Common myeloid progenitor, CD34-positive (primary cell): ENCODE measurements at regions not wholly inside any gene's neighbourhood (a gene's known extent, or its start where the extent isn't known, plus 50 kb on each side); places are given as distances from the start of the nearest gene placed in this dataset.

Source experiments
- CTCF ChIA-PET: fragments of 350-600 bp; sonication (Branson Sonifier 250); formaldehyde crosslinking; loops from one replicate; lab custom pipeline; 2021; ENCODE audit warnings: antibody characterized with exemption; lab: Charles Lee
- POLR2A ChIA-PET: fragments of 350-600 bp; sonication (Branson Sonifier 250); formaldehyde crosslinking; loops from one replicate; lab custom pipeline; 2021; ENCODE audit warnings: antibody characterized with exemption; lab: Charles Lee
- DNase-seq, 3 donors: peaks; one replicate each; pipeline versions ENCODE4 v3.0.0 to v3.0.0-alpha.2; 2013
- H3K27ac ChIP-seq, 2 experiments: 1 replicate in 1 of 2; 2 replicates in 1 of 2; pipeline ENCODE4 v1.7.0; 2013; ENCODE audit warnings: inconsistent platforms in 2 of 2, low read length in 2 of 2, mild to moderate bottlenecking in 2 of 2, low read depth in 1 of 2, moderate library complexity in 1 of 2; ENCODE audit not compliant: severe bottlenecking in 2 of 2, insufficient read depth in 1 of 2, poor library complexity in 1 of 2
- H3K27me3 ChIP-seq, 5 experiments: replicated peaks in 2 of 5; 1 replicate in 3 of 5; 2 replicates in 2 of 5; pipeline versions ENCODE4 v1.6.1 to v1.7.0; 2013; ENCODE audit warnings: low read length in 4 of 5, mild to moderate bottlenecking in 2 of 5, moderate library complexity in 2 of 5, inconsistent platforms in 1 of 5; ENCODE audit not compliant: insufficient read depth in 5 of 5, control insufficient read depth in 4 of 5
- H3K36me3 ChIP-seq, 4 experiments: 1 replicate in 2 of 4; 2 replicates in 2 of 4; pipeline versions ENCODE4 v1.6.1 to v1.7.0; 2013; ENCODE audit warnings: low read length in 3 of 4, control low read depth in 1 of 4, mild to moderate bottlenecking in 1 of 4; ENCODE audit not compliant: control insufficient read depth in 4 of 4, insufficient read depth in 4 of 4
- H3K4me1 ChIP-seq, 4 experiments: 1 replicate in 3 of 4; 2 replicates in 1 of 4; pipeline versions ENCODE4 v1.6.1 to v1.7.1; 2013; ENCODE audit warnings: low read length in 3 of 4, mild to moderate bottlenecking in 3 of 4, control low read depth in 1 of 4, inconsistent platforms in 1 of 4, moderate library complexity in 1 of 4; ENCODE audit not compliant: control insufficient read depth in 4 of 4, insufficient read depth in 4 of 4; ENCODE audit errors: control extremely low read depth in 1 of 4
- H3K4me3 ChIP-seq, 7 experiments: 1 replicate in 4 of 7; 2 replicates in 3 of 7; pipeline versions ENCODE4 v1.5.1 to v1.7.0; 2013; ENCODE audit warnings: mild to moderate bottlenecking in 7 of 7, low read length in 6 of 7, moderate library complexity in 6 of 7, inconsistent platforms in 2 of 7, low read depth in 2 of 7, control low read depth in 1 of 7; ENCODE audit not compliant: insufficient read depth in 4 of 7, control insufficient read depth in 1 of 7; ENCODE audit errors: extremely low read depth in 1 of 7
- H3K9me3 ChIP-seq, 5 experiments: 1 replicate in 4 of 5; 2 replicates in 1 of 5; pipeline versions ENCODE4 v1.6.1 to v1.7.1; 2013; ENCODE audit warnings: low read length in 4 of 5, mild to moderate bottlenecking in 2 of 5, inconsistent platforms in 1 of 5, low read depth in 1 of 5, moderate library complexity in 1 of 5; ENCODE audit not compliant: control insufficient read depth in 4 of 5, insufficient read depth in 2 of 5; ENCODE audit errors: control extremely low read depth in 1 of 5
- WGBS: methylation state at CpG from one replicate; pipeline ENCODE4 v1.1.5; 2013; ENCODE audit not compliant: insufficient coverage; 5-methylcytosine and 5-hydroxymethylcytosine counted together

- peaks cover 0 to 5% (median 0%) of the 10 kb centered on the region in 4 experiments for H3K4me1 ChIP-seq
- 30% methylated on average over 3 of the region's 5 CpGs for WGBS
- H3K9me3 ChIP-seq: peaks cover 0 to 3% (median 0%) of the 10 kb centered on the region in 5 experiments
- no peak overlapping the region for H3K4me3 ChIP-seq
- H3K27me3 ChIP-seq: peaks cover 22 to 74% (median 37%) of the 10 kb centered on the region in 5 experiments
- H3K27ac ChIP-seq: no peak overlapping the region
- POLR2A ChIA-PET: no interaction called here
- DNase-seq: no peak
- no peaks in the 10 kb centered on the region for H3K36me3 ChIP-seq
- CTCF ChIA-PET: no interaction called here
These were observed 381.6 kb downstream of the SIPA1L2 start for GRCh38 chr1:232248276-232248820.

- Histone ChIP-seq H3K27ac (no peak overlapping the region), H3K36me3 (no peaks in the 10 kb centered on the region), H3K9me3 (peaks cover 0 to 3% (median 0%) of the 10 kb centered on the region in 5 experiments), H3K27me3 (peaks cover 19 to 68% (median 33%) of the 10 kb centered on the region in 5 experiments), H3K4me3 (no peak overlapping the region), H3K4me1 (peaks cover 0 to 5% (median 0%) of the 10 kb centered on the region in 4 experiments)
- ChIA-PET POLR2A (no interaction called here), CTCF (no interaction called here)
- WGBS: 90% methylated on average over 2 of the region's 3 CpGs
- DNase-seq: no peak
These were observed 382.3 kb downstream of the SIPA1L2 start for GRCh38 chr1:232247669-232248068.

- WGBS: 83% methylated on average over 1 of the region's 1 CpG
- Histone ChIP-seq H3K9me3 (peaks cover 0 to 12% (median 4%) of the 10 kb centered on the region in 5 experiments), H3K36me3 (no peaks in the 10 kb centered on the region), H3K4me3 (no peak overlapping the region), H3K27me3 (peaks cover 10 to 57% (median 25%) of the 10 kb centered on the region in 5 experiments), H3K4me1 (peaks cover 0 to 2% (median 0%) of the 10 kb centered on the region in 4 experiments), H3K27ac (no peak overlapping the region)
- ChIA-PET CTCF (no interaction called here), POLR2A (no interaction called here)
- DNase-seq: no peak
These were observed 385.5 kb downstream of the SIPA1L2 start for GRCh38 chr1:232244426-232244825.

GRCh38 chr1:232239998-232240397 is 389.9 kb downstream of the SIPA1L2 start:
- 94% methylated on average over 6 of the region's 6 CpGs for WGBS
- no peaks in the 10 kb centered on the region for H3K4me1 ChIP-seq
- H3K9me3 ChIP-seq: peaks cover 0 to 12% (median 4%) of the 10 kb centered on the region in 5 experiments
- POLR2A ChIA-PET: no interaction called here
- H3K4me3 ChIP-seq: no peak overlapping the region
- H3K27ac ChIP-seq: no peak overlapping the region
- no peaks in the 10 kb centered on the region for H3K36me3 ChIP-seq
- CTCF ChIA-PET: no interaction called here
- DNase-seq: no peak
- peaks cover 9 to 33% (median 19%) of the 10 kb centered on the region in 5 experiments for H3K27me3 ChIP-seq

- Histone ChIP-seq H3K4me1 (no peaks in the 10 kb centered on the region), H3K4me3 (no peak overlapping the region), H3K27ac (no peak overlapping the region), H3K9me3 (peaks cover 0 to 12% (median 4%) of the 10 kb centered on the region in 5 experiments), H3K27me3 (peaks cover 9 to 32% (median 15%) of the 10 kb centered on the region in 5 experiments), H3K36me3 (no peaks in the 10 kb centered on the region)
- 83% methylated on average over 2 of the region's 3 CpGs for WGBS
- no peak for DNase-seq
- ChIA-PET CTCF (no interaction called here), POLR2A (no interaction called here)
These were observed 390.4 kb downstream of the SIPA1L2 start for GRCh38 chr1:232239522-232239921.

- Histone ChIP-seq H3K36me3 (no peaks in the 10 kb centered on the region), H3K9me3 (peaks cover 0 to 10% (median 4%) of the 10 kb centered on the region in 5 experiments), H3K4me3 (no peak overlapping the region), H3K27me3 (peaks cover 6 to 23% (median 10%) of the 10 kb centered on the region in 5 experiments), H3K27ac (no peak overlapping the region), H3K4me1 (no peaks in the 10 kb centered on the region)
- CTCF ChIA-PET: no interaction called here
- WGBS: 100% methylated on average over 1 of the region's 4 CpGs
- POLR2A ChIA-PET: no interaction called here
- no peak for DNase-seq
These were observed 391.9 kb downstream of the SIPA1L2 start for GRCh38 chr1:232238009-232238408.

GRCh38 chr1:232227306-232227705 is 402.6 kb downstream of the SIPA1L2 start:
- DNase-seq: no peak
- no peaks in the 10 kb centered on the region for H3K9me3 ChIP-seq
- H3K27ac ChIP-seq: no peak overlapping the region
- H3K4me1 ChIP-seq: peaks cover 0 to 4% (median 0%) of the 10 kb centered on the region in 4 experiments
- CTCF ChIA-PET: no interaction called here
- POLR2A ChIA-PET: interaction anchor here (0.7 kb wide), 1 partner anchor 446 kb away, joined by 3 read pairs; no protein-coding TSS in a partner anchor
- H3K4me3 ChIP-seq: no peak overlapping the region
- 34% methylated on average over 2 of the region's 3 CpGs for WGBS
- peaks cover 0 to 23% (median 11%) of the 10 kb centered on the region in 5 experiments for H3K27me3 ChIP-seq
- H3K36me3 ChIP-seq: no peaks in the 10 kb centered on the region
